ENCODE measurements at regions not wholly inside any gene's neighbourhood (a gene's known extent, or its start where the extent isn't known, plus 50 kb on each side); places are given as distances from the start of the nearest gene placed in this dataset.
"Not testable (repeated sequence)": the region's sequence is repeated elsewhere in the genome, so short reads cannot be mapped to it uniquely, and the experiment has no call there.

GRCh38 chr11:100409267-100409666, 277.8 kb upstream of the ARHGAP42 start:
- DNase-seq = not testable (repeated sequence)

GRCh38 chr11:100419518-100419917, 267.6 kb upstream of the ARHGAP42 start:
- DNase-seq = no peak

- DNase-seq = no peak
Measured at GRCh38 chr11:100434821-100435641, 252.1 kb upstream of the ARHGAP42 start.

DNA sequence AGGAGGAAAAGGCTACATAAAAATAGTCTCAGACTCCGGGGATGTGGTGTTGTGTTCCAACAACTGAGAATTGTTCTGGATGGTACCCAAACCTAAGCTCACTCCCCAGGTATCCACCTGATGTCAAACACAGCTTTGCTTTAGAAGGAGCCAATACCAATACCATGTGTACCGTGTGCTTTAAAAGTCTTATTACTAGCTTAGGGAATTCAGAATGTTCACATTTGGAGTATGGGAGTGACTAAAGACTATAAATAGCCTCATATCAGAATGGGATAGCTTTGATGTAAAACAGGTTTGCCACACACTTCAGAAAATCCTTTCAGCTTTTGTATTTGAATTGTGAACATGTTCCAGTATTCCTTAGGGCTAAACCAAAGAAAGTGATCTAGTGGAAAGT, 248.7 kb upstream of the ARHGAP42 start:
- DNase-seq = no peak

- DNase-seq = no peak
Measured at GRCh38 chr11:100441086-100441485, 246.0 kb upstream of the ARHGAP42 start.

- DNase-seq = no peak
Measured at GRCh38 chr11:100442017-100442416, 245.1 kb upstream of the ARHGAP42 start.

- DNase-seq = no peak
Measured at GRCh38 chr11:100445231-100445735, 241.8 kb upstream of the ARHGAP42 start.

GRCh38 chr11:100451801-100452460, 235.2 kb upstream of the ARHGAP42 start:
- not testable (repeated sequence) for DNase-seq

DNA sequence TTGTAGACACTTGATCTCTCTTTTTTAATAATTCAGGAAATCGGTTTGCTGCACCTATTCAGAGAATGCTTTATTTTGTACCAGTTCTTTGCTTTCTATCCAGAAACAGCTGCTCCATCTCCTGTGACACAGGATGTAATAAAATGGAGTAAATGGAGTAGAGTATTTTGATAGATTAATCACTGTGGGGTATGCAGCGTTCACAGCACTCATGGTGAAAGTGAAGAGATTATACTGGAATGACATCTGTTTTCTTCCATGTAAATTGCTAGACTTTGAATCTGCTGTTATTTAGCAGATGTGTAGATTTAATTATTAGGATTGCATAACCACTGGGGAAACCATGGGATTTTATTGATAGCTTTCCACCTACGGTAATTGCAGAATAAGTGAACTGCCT, 227.3 kb upstream of the ARHGAP42 start:
- DNase-seq = no peak

- DNase-seq = no peak
Measured at GRCh38 chr11:100460426-100460825, 226.7 kb upstream of the ARHGAP42 start.

GRCh38 chr11:100467821-100468508, 219.1 kb upstream of the ARHGAP42 start:
- DNase-seq = no peak

DNA sequence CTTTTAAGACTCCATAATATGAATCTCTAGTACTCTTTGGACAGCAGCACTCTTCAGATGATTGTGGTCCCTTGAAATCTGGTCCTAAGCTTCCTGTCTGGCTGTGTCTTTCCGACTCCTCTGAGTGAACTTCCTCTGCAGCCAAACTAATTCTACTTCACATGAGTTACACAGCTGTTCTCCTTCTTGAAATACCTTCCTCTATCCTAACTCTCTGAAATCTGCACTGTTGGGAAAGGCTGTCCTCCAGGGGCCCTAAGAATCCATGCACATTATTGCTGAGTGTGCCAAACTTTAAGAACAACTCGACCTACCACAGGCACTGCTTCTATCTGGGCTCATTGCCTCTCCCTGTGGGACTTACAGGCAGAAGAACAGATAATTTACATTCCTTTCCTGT, 217.3 kb upstream of the ARHGAP42 start:
- no peak for DNase-seq

DNA sequence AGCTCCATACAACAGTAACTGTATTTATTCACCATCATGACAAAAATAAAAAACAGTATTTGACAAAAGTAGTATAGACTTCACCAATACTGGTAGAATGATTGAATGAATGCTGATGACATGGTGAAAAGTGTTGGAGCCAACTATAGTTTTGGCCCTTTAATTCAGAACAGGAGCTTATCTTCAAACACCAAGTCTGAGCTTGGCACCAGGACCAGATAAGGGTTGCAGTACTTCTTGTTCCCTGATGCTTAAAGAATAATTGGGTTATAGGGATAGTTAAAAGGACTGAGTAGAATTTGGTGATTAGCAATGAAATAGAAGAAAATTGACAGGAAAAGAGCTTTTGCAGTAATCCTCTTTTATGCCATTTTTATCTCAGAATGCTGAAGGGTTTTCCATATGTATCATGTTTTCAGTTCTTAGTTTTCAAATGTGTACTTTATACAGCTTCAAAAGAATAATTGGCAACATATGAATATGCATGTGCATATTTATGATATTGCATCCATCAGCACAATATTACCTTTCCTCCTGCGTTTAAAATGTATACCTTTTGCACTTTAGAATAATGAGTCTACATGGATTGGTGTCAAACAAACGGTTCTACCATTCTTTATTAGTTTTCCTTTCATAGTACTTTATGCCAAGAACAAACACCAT, 214.2 kb upstream of the ARHGAP42 start:
- no peak for DNase-seq

DNA sequence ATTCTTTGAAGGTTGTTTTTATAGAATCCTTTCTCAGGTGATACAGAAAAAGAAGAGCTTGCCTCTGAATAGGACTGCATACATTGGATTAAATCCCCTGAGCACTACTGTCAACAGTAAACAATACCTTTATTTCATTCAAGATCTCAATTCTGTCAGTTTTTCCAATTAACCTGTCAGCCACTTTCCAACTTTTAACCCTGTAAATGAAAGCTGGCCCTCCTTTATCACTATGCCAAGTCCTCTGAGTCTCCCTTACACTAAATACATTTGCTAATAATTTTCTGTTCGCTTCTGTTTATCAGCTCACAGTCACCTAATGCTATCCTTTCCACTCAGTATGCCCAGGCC, 213.7 kb upstream of the ARHGAP42 start:
- DNase-seq = no peak

DNA sequence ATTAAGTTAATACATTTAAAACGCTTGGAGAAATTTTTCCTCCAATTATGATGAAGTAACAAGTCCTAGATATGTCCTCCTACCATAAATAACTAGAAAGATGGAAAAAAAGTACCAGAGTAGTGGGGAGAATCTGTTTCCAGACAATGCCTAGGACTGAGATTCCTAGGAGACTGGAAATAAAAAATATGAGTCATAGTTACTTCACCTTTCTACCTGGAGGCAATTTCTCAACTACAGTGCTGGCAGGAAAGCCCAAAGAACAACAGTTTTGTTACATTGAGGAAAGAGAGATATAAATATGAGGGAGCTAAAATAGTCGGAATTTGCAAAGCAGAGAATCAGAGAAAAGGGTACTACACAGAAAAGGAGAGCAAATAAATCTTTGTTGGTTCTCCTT, 202.1 kb upstream of the ARHGAP42 start:
- no peak for DNase-seq

GRCh38 chr11:100498780-100499179, 188.3 kb upstream of the ARHGAP42 start:
- DNase-seq = no peak

- no peak for DNase-seq
Measured at GRCh38 chr11:100501450-100501849, 185.6 kb upstream of the ARHGAP42 start.

- DNase-seq = no peak
Measured at GRCh38 chr11:100512475-100512874, 174.6 kb upstream of the ARHGAP42 start.

DNA sequence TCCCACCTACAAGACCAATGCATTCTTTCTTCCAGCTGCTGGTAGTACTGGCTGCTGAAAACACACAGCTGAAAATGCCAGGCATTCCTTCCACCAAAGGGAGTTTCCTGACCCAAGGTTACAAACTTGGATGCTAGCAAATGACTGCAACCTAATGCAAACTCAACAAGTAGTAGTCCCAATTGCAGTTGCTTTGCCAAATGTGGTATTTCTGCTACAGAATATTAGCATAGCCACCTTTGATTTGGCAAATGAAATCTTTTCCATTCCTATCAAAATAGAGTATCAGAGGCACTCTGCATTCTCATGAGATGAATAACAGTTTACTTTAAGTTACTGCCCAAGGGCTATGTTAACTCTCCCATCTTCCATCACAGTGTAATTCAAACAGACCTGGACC, 172.0 kb upstream of the ARHGAP42 start:
- no peak for DNase-seq

- no peak for DNase-seq
Measured at GRCh38 chr11:100525197-100525596, 161.9 kb upstream of the ARHGAP42 start.

GRCh38 chr11:100525635-100526034, 161.5 kb upstream of the ARHGAP42 start:
- DNase-seq = no peak

DNA sequence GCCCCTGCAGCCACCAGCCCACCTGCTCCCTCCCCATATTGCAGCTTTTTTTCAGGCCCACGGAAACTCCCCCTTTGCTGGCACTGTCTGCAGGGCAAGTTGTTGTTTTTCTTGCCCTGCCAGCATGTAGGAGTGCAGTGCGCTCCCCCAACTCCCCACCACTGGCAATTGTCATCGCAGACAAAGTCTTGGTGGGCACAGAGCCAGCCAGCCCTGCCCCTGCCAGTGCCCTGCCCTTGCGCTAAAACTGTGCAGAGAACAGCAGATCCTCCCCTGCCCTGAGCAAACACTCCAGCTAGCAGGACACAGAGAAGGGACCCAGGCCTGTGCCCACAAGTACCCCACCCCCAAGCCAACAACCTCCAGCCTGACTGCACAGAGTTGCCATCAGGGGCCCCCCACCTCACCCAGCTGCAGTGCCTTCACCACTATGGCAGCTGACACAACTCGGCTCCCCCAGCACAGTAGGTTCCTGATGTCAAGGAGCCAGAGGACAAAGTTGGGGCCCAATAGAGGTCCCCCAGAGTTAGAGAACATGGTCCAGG, 158.1 kb upstream of the ARHGAP42 start:
- DNase-seq = no peak

DNA sequence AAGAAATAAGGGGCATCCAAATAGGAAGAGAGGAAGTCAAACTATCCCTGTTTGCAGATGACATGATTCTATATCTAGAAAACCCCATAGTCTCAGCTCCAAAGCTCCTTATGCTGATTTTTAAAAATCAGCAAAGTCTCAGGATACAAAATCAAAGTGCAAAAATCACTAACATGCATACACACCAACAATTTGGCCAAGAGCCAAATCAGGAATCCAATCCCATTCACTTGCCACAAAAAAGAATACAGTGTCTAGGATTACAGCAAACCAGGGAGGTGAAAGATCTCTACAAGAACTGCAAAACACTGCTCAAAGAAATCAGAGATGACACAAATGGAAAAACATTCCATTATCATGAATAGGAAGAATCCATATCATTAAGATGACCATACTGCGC, 155.8 kb upstream of the ARHGAP42 start:
- DNase-seq = not testable (repeated sequence)

All from 8988T (cell line).